ENCODE measurements at regions not wholly inside any gene's neighbourhood (a gene's known extent, or its start where the extent isn't known, plus 50 kb on each side); places are given as distances from the start of the nearest gene placed in this dataset.

DNA sequence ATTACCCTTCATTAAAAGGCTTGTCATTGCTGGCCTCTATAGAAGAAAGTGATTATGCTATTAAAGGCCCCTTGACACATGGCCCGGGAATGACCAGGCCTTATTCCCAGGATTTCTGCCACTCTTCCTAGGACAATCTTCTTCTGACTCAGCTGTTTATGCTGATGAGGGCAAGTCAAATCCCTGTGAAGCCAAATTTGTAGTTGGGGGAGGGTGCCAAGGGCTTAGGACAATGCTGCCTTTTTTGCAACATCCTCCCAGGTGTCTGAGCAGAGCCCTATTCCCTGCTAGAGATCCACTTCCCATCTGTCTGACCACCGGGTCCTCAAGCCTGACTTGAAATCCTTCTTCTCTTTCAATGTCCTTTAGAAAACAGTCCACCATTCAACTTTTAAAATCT lies 230.7 kb upstream of the SRRM4 start (continued):
- TF ChIP-seq ZNF263 (CRISPR knock-in tag; IDR thresholded peaks at IDR 0.05; ENCODE audit: borderline replicate concordance) (no peak), TCF7 (IDR thresholded peaks at IDR 0.05; ENCODE audit: borderline replicate concordance) (no peak), ZNF780A (CRISPR knock-in tag; IDR thresholded peaks at IDR 0.05) (no peak), ZNF444 (CRISPR knock-in tag; IDR thresholded peaks at IDR 0.05) (no peak), FOXK2 (conservative IDR thresholded peaks at IDR 0.05 in 1 of 2, IDR thresholded peaks at IDR 0.05 in 1 of 2; ENCODE audit: low read depth in 2 of 2) (no peak), FOXJ3 (CRISPR knock-in tag; IDR thresholded peaks at IDR 0.05) (no peak)

DNA sequence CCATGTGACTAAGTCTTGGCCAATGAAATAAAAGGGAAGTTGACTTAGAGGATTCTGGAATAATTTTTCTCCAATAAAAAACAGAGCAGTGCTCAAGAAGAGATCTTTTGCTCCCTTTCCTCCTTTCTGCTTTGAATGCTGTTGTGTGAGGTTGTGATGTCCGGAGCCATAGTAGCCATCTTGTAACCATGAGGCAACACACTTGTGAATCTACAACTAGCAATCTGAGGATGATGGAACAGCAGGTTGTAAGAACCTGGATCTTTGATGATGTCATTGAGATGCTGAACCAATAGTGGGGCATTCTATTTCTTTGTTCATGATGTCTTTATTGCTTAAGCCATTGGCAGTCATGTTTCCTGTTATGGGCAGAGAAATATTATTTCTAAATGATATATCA lies 230.0 kb upstream of the SRRM4 start:
- FAIRE-seq (no peak), ATAC-seq (no peak), DNase-seq (ENCODE audit: extremely low read depth in 1 of 4, low spot score in 3 of 4) (no peak)
- Histone ChIP-seq H3K79me2 (ENCODE audit: control insufficient read depth, insufficient read depth, low read length) (no peaks in the 10 kb centered on the region), H3K9me3 (replicated peaks; ENCODE audit: control insufficient read depth, insufficient read depth, low read depth, low read length) (no peaks in the 10 kb centered on the region), H2AFZ (ENCODE audit: low read depth, low read length) (no peak overlapping the region), H3K4me3 (no peak overlapping the region), H3K4me2 (ENCODE audit: insufficient read depth, low read length) (no peak overlapping the region), H3K9ac (ENCODE audit: insufficient read depth in 1 of 2, low read depth in 2 of 2, low read length in 2 of 2) (no peak overlapping the region), H3K9me1 (ENCODE audit: control insufficient read depth, insufficient read depth, low read length) (no peaks in the 10 kb centered on the region), H4K20me1 (replicated peaks; ENCODE audit: control insufficient read depth, insufficient read depth, low read length) (no peaks in the 10 kb centered on the region), H3K36me3 (ENCODE audit: control insufficient read depth, insufficient read depth, low read length) (no peaks in the 10 kb centered on the region), H3K27me3 (ENCODE audit: control insufficient read depth in 2 of 2, insufficient read depth in 2 of 2, low read length in 2 of 2) (no peaks in the 10 kb centered on the region), H3K4me1 (replicated peaks in 1 of 2; ENCODE audit: control insufficient read depth in 2 of 2, insufficient read depth in 2 of 2, low read length in 2 of 2) (no peaks in the 10 kb centered on the region), H3K27ac (ENCODE audit: extremely low read depth, low read depth, low read length) (no peak overlapping the region)
- WGBS (ENCODE audit: insufficient coverage, low coverage, missing lambda C conversion rate): 0% methylated on average over 1 of the region's 1 CpG
- ChIA-PET CTCF (ENCODE audit: low intra/inter-chr PET ratio) (no interaction called here), POLR2A (no interaction called here)
- no TSS peak for BruUV-seq (replicated peaks)
- intact Hi-C loops (cut with micrococcal nuclease): no loop called here
- in situ Hi-C loops (cut with MboI): no loop called here
- TF ChIP-seq, protein P1, sequence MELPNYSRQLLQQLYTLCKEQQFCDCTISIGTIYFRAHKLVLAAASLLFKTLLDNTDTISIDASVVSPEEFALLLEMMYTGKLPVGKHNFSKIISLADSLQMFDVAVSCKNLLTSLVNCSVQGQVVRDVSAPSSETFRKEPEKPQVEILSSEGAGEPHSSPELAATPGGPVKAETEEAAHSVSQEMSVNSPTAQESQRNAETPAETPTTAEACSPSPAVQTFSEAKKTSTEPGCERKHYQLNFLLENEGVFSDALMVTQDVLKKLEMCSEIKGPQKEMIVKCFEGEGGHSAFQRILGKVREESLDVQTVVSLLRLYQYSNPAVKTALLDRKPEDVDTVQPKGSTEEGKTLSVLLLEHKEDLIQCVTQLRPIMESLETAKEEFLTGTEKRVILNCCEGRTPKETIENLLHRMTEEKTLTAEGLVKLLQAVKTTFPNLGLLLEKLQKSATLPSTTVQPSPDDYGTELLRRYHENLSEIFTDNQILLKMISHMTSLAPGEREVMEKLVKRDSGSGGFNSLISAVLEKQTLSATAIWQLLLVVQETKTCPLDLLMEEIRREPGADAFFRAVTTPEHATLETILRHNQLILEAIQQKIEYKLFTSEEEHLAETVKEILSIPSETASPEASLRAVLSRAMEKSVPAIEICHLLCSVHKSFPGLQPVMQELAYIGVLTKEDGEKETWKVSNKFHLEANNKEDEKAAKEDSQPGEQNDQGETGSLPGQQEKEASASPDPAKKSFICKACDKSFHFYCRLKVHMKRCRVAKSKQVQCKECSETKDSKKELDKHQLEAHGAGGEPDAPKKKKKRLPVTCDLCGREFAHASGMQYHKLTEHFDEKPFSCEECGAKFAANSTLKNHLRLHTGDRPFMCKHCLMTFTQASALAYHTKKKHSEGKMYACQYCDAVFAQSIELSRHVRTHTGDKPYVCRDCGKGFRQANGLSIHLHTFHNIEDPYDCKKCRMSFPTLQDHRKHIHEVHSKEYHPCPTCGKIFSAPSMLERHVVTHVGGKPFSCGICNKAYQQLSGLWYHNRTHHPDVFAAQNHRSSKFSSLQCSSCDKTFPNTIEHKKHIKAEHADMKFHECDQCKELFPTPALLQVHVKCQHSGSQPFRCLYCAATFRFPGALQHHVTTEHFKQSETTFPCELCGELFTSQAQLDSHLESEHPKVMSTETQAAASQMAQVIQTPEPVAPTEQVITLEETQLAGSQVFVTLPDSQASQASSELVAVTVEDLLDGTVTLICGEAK (IDR thresholded peaks at IDR 0.05): no peak
- TF ChIP-seq, protein P1 (CRISPR knock-in tag; IDR thresholded peaks at IDR 0.05): no peak
- peak; percentile 64 for TF ChIP-seq RBM25 (IDR thresholded peaks at IDR 0.05; ENCODE audit: low read depth, low read length, severe bottlenecking)
